GM23338 (cell line): ENCODE measurements at regions not wholly inside any gene's neighbourhood (a gene's known extent, or its start where the extent isn't known, plus 50 kb on each side); places are given as distances from the start of the nearest gene placed in this dataset.

Experiments used
- ATAC-seq: fragments of 200-7000 bp; cut with Tn5 transposase; 3 replicates; pipeline ENCODE4 v1.9.1; 2020
- DNase-seq: peaks from one replicate; pipeline ENCODE4 v3.0.0-alpha.2; 2015; ENCODE audit warnings: low spot score
- H2AFZ ChIP-seq: fragments of 200-600 bp; sonication (generic); 2 replicates; pipeline ENCODE4 v1.8.0; 2016; ENCODE audit warnings: antibody characterized with exemption, mild to moderate bottlenecking, moderate library complexity
- H3F3A ChIP-seq: fragments of 200-600 bp; sonication (generic); replicated peaks from 2 replicates; pipeline ENCODE4 v1.8.0; 2017; ENCODE audit warnings: antibody characterized with exemption, mixed run types, low read depth
- H3K27ac ChIP-seq: fragments of 200-600 bp; sonication (generic); 2 replicates; pipeline ENCODE4 v1.6.1; 2016; ENCODE audit warnings: low read depth
- H3K27me3 ChIP-seq: fragments of 200-600 bp; sonication (generic); 2 replicates; pipeline ENCODE4 v1.8.0; 2016; ENCODE audit warnings: mild to moderate bottlenecking, mixed run types, moderate library complexity; ENCODE audit not compliant: insufficient read depth
- H3K36me3 ChIP-seq: fragments of 200-600 bp; sonication (generic); 2 replicates; pipeline ENCODE4 v1.8.0; 2016; ENCODE audit warnings: mild to moderate bottlenecking; ENCODE audit not compliant: insufficient read depth
- H3K4me1 ChIP-seq: fragments of 200-600 bp; sonication (generic); 2 replicates; pipeline ENCODE4 v1.8.0; 2016; ENCODE audit warnings: mild to moderate bottlenecking, moderate library complexity; ENCODE audit not compliant: insufficient read depth
- H3K4me2 ChIP-seq: fragments of 200-600 bp; sonication (generic); 2 replicates; pipeline ENCODE4 v1.7.1; 2017; ENCODE audit warnings: mixed run types
- H3K4me3 ChIP-seq: fragments of 200-600 bp; sonication (generic); 2 replicates; pipeline ENCODE4 v1.6.1; 2016; ENCODE audit warnings: mixed run types
- H3K79me2 ChIP-seq: fragments of 200-600 bp; sonication (generic); replicated peaks from 2 replicates; pipeline ENCODE4 v1.8.0; 2017; ENCODE audit warnings: mild to moderate bottlenecking; ENCODE audit not compliant: insufficient read depth
- H3K9me2 ChIP-seq: fragments of 200-600 bp; sonication (generic); 2 replicates; pipeline ENCODE4 v1.8.0; 2017; ENCODE audit not compliant: insufficient read depth
- H4K20me1 ChIP-seq: fragments of 200-600 bp; sonication (generic); replicated peaks from 2 replicates; pipeline ENCODE4 v1.8.0; 2017; ENCODE audit warnings: mild to moderate bottlenecking; ENCODE audit not compliant: insufficient read depth
- H3K27ac Mint-ChIP-seq: 2 replicates; pipeline ENCODE4 v1.8.0; 2020; ENCODE audit warnings: inconsistent platforms, mild to moderate bottlenecking, moderate library complexity, mixed read lengths
- H3K27me3 Mint-ChIP-seq: 3 replicates; pipeline ENCODE4 v1.8.0; 2022; ENCODE audit warnings: low read depth, mild to moderate bottlenecking, moderate library complexity, mixed read lengths, inconsistent platforms; ENCODE audit not compliant: insufficient read depth, poor library complexity
- H3K36me3 Mint-ChIP-seq: 3 replicates; pipeline ENCODE4 v1.8.0; 2021; ENCODE audit warnings: low read depth, mild to moderate bottlenecking, inconsistent platforms, moderate library complexity, mixed read lengths
- H3K4me1 Mint-ChIP-seq: 3 replicates; pipeline ENCODE4 v1.8.0; 2020; ENCODE audit warnings: mild to moderate bottlenecking, inconsistent platforms, mixed read lengths
- H3K4me3 Mint-ChIP-seq: 3 replicates; pipeline ENCODE4 v1.8.0; 2021; ENCODE audit warnings: moderate library complexity, mild to moderate bottlenecking, inconsistent platforms, mixed read lengths
- H3K9me3 Mint-ChIP-seq: 3 replicates; pipeline ENCODE4 v1.8.0; 2020; ENCODE audit warnings: moderate library complexity, mild to moderate bottlenecking, inconsistent platforms, mixed read lengths
- CREB1 ChIP-seq: fragments of 250-450 bp; sonication (Bioruptor Pico); IDR thresholded peaks from 2 replicates; pipeline ENCODE4 v1.5.0; 2020; ENCODE audit warnings: low read depth, mild to moderate bottlenecking, moderate library complexity
- ETS1 ChIP-seq: IDR thresholded peaks from 2 replicates; pipeline ENCODE4 v1.6.1; 2016; ENCODE audit warnings: antibody characterized with exemption
- EZH2 ChIP-seq: fragments of 200-600 bp; sonication (generic); IDR thresholded peaks from one replicate; pipeline ENCODE4 v1.8.0; 2017; ENCODE audit warnings: antibody characterized with exemption, mild to moderate bottlenecking, low read depth; ENCODE audit not compliant: unreplicated experiment
- EZH2phosphoT487 ChIP-seq: fragments of 200-600 bp; sonication (generic); IDR thresholded peaks from one replicate; pipeline ENCODE4 v1.8.1; 2018; ENCODE audit warnings: antibody characterized with exemption; ENCODE audit not compliant: unreplicated experiment
- JUNB ChIP-seq: IDR thresholded peaks from one replicate; pipeline ENCODE4 v1.6.1; 2016; ENCODE audit warnings: antibody characterized with exemption; ENCODE audit not compliant: unreplicated experiment
- NANOG ChIP-seq: IDR thresholded peaks from 2 replicates; pipeline ENCODE4 v1.6.1; 2016; ENCODE audit warnings: antibody characterized with exemption, borderline replicate concordance
- POLR2AphosphoS5 ChIP-seq: IDR thresholded peaks from 2 replicates; pipeline ENCODE4 v1.6.1; 2016; ENCODE audit warnings: antibody characterized with exemption, low read depth
- STAT1 ChIP-seq: IDR thresholded peaks from one replicate; pipeline ENCODE4 v1.6.1; 2016; ENCODE audit warnings: antibody characterized with exemption; ENCODE audit not compliant: unreplicated experiment
- ZNF114 ChIP-seq: fragments of 250-450 bp; sonication (Bioruptor Pico); IDR thresholded peaks from 2 replicates; pipeline ENCODE4 v1.5.0; 2020; ENCODE audit warnings: mild to moderate bottlenecking, moderate library complexity
- ZNF331 ChIP-seq: fragments of 250-450 bp; sonication (Bioruptor Pico); IDR thresholded peaks from 2 replicates; pipeline ENCODE4 v1.5.0; 2020; ENCODE audit warnings: low read depth, mild to moderate bottlenecking, moderate library complexity
- ZNF462 ChIP-seq: fragments of 250-450 bp; sonication (Bioruptor Pico); IDR thresholded peaks from 2 replicates; pipeline ENCODE4 v1.5.0; 2020; ENCODE audit warnings: mild to moderate bottlenecking, moderate library complexity
- TF ChIP-seq, protein P1 (sequence below): IDR thresholded peaks from one replicate; pipeline ENCODE4 v1.6.1; 2018; ENCODE audit warnings: antibody characterized with exemption; ENCODE audit not compliant: unreplicated experiment
- TF ChIP-seq, protein P2 (sequence below), 2 experiments: fragments of 200-600 bp in 1 of 2; sonication (generic) in 1 of 2; conservative IDR thresholded peaks; 2 replicates each; pipeline versions ENCODE4 v1.5.1 to v1.6.1; 2016 to 2017; ENCODE audit warnings: antibody characterized with exemption in 2 of 2, low read depth in 2 of 2, mild to moderate bottlenecking in 2 of 2, moderate library complexity in 1 of 2

- no peaks in the 10 kb centered on the region for H3K27me3 ChIP-seq
- H3K27me3 Mint-ChIP-seq: peaks cover 2% of the 10 kb centered on the region
- ATAC-seq (no peak), DNase-seq (no peak)
- no peaks in the 10 kb centered on the region for H3K36me3 ChIP-seq
- peaks cover 8% of the 10 kb centered on the region; the same call in 2 of the 3 replicates for H3K4me1 Mint-ChIP-seq
- H3K9me3 Mint-ChIP-seq: no peaks in the 10 kb centered on the region
- H3K4me3 ChIP-seq: no peak overlapping the region
- TF ChIP-seq, protein P1, sequence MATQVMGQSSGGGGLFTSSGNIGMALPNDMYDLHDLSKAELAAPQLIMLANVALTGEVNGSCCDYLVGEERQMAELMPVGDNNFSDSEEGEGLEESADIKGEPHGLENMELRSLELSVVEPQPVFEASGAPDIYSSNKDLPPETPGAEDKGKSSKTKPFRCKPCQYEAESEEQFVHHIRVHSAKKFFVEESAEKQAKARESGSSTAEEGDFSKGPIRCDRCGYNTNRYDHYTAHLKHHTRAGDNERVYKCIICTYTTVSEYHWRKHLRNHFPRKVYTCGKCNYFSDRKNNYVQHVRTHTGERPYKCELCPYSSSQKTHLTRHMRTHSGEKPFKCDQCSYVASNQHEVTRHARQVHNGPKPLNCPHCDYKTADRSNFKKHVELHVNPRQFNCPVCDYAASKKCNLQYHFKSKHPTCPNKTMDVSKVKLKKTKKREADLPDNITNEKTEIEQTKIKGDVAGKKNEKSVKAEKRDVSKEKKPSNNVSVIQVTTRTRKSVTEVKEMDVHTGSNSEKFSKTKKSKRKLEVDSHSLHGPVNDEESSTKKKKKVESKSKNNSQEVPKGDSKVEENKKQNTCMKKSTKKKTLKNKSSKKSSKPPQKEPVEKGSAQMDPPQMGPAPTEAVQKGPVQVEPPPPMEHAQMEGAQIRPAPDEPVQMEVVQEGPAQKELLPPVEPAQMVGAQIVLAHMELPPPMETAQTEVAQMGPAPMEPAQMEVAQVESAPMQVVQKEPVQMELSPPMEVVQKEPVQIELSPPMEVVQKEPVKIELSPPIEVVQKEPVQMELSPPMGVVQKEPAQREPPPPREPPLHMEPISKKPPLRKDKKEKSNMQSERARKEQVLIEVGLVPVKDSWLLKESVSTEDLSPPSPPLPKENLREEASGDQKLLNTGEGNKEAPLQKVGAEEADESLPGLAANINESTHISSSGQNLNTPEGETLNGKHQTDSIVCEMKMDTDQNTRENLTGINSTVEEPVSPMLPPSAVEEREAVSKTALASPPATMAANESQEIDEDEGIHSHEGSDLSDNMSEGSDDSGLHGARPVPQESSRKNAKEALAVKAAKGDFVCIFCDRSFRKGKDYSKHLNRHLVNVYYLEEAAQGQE: no peak
- TF ChIP-seq ZNF114 (CRISPR knock-in tag): no peak
- TF ChIP-seq, protein P2, sequence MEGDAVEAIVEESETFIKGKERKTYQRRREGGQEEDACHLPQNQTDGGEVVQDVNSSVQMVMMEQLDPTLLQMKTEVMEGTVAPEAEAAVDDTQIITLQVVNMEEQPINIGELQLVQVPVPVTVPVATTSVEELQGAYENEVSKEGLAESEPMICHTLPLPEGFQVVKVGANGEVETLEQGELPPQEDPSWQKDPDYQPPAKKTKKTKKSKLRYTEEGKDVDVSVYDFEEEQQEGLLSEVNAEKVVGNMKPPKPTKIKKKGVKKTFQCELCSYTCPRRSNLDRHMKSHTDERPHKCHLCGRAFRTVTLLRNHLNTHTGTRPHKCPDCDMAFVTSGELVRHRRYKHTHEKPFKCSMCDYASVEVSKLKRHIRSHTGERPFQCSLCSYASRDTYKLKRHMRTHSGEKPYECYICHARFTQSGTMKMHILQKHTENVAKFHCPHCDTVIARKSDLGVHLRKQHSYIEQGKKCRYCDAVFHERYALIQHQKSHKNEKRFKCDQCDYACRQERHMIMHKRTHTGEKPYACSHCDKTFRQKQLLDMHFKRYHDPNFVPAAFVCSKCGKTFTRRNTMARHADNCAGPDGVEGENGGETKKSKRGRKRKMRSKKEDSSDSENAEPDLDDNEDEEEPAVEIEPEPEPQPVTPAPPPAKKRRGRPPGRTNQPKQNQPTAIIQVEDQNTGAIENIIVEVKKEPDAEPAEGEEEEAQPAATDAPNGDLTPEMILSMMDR (conservative IDR thresholded peaks at IDR 0.05; ENCODE audit: low read depth in 2 of 2): no peak
- TF ChIP-seq ZNF331 (CRISPR knock-in tag): no peak
- no peak for TF ChIP-seq CREB1 (CRISPR knock-in tag)
- TF ChIP-seq JUNB: no peak
- no peak for TF ChIP-seq EZH2
- TF ChIP-seq ZNF462: no peak
- no peak for TF ChIP-seq ETS1
- TF ChIP-seq STAT1: no peak
- TF ChIP-seq EZH2phosphoT487: no peak
- no peak for TF ChIP-seq POLR2AphosphoS5
- TF ChIP-seq NANOG: no peak
- no peaks in the 10 kb centered on the region for H3K79me2 ChIP-seq
- no peaks in the 10 kb centered on the region for H4K20me1 ChIP-seq
- H3K27ac ChIP-seq: no peak overlapping the region
- no peak overlapping the region for H2AFZ ChIP-seq
- peaks cover 7% of the 10 kb centered on the region for H3K9me2 ChIP-seq
- H3K4me3 Mint-ChIP-seq: no peak overlapping the region
- H3K4me1 ChIP-seq: peaks cover 12% of the 10 kb centered on the region; the same call in 1 of the 2 replicates
- H3K4me2 ChIP-seq: no peak overlapping the region
- no peak overlapping the region for H3K27ac Mint-ChIP-seq
- no peaks in the 10 kb centered on the region for H3F3A ChIP-seq
- H3K36me3 Mint-ChIP-seq: no peaks in the 10 kb centered on the region
These were observed 581.5 kb downstream of the RWDD3 start for GRCh38 chr1:95815511-95815910.
